ENCODE measurements at regions not wholly inside any gene's neighbourhood (a gene's known extent, or its start where the extent isn't known, plus 50 kb on each side); places are given as distances from the start of the nearest gene placed in this dataset.

GRCh38 chr3:155001289-155002010 lies 78.7 kb upstream of the MME start:
- TF ChIP-seq EZH2 (IDR thresholded peaks at IDR 0.05; ENCODE audit: insufficient read depth, low read length) (no peak), CTCF (IDR thresholded peaks at IDR 0.05; ENCODE audit: insufficient read depth, low read depth, low read length) (no peak)

All from astrocyte (in vitro differentiated cells and primary cell).